Uterus (tissue), 3 donors: ENCODE measurements at regions not wholly inside any gene's neighbourhood (a gene's known extent, or its start where the extent isn't known, plus 50 kb on each side); places are given as distances from the start of the nearest gene placed in this dataset.

Experiments used
- DNase-seq, 2 donors: peaks; one replicate each; pipeline ENCODE4 v3.0.0-alpha.2; 2019 to 2020
- H3K27ac ChIP-seq, 2 donors: fragments of 200-600 bp; sonication (generic); 1 replicate in 1 of 2; 2 replicates in 1 of 2; pipeline ENCODE4 v1.5.1; 2016 to 2018
- H3K27me3 ChIP-seq, 2 donors: fragments of 200-600 bp; sonication (generic); one replicate each; pipeline ENCODE4 v1.5.1; 2018 to 2019; ENCODE audit warnings: control low read depth in 1 of 2
- H3K36me3 ChIP-seq, 2 donors: fragments of 200-600 bp; sonication (generic); one replicate each; pipeline ENCODE4 v1.5.1; 2019; ENCODE audit warnings: control low read depth in 1 of 2
- H3K4me1 ChIP-seq, 2 donors: fragments of 200-600 bp; sonication (generic); one replicate each; pipeline ENCODE4 v1.5.1; 2018 to 2019; ENCODE audit warnings: control low read depth in 1 of 2
- H3K4me3 ChIP-seq, 2 donors: fragments of 200-600 bp; sonication (generic); 1 replicate in 1 of 2; 2 replicates in 1 of 2; pipeline ENCODE4 v1.5.1; 2018 to 2019; ENCODE audit warnings: mild to moderate bottlenecking in 1 of 2
- H3K9me3 ChIP-seq, 2 donors: fragments of 200-600 bp; sonication (generic); one replicate each; pipeline ENCODE4 v1.5.1; 2019; ENCODE audit warnings: control low read depth in 1 of 2
- POLR2A ChIP-seq, 2 donors: fragments of 450-650 bp; IDR thresholded peaks; one replicate each; pipeline ENCODE4 v1.6.1; 2016; ENCODE audit warnings: antibody characterized with exemption in 2 of 2, mild to moderate bottlenecking in 1 of 2, moderate library complexity in 1 of 2
- intact Hi-C: fragments of 100-400 bp; cut with DNase I; formaldehyde crosslinking; loops from one replicate; pipeline ENCODE4 v1.15.1; 2023; ENCODE audit warnings: low total_unique reads
- TF ChIP-seq, protein P1 (sequence below), 4 experiments: fragments of 200-600 bp in 2 of 4; fragments of 450-650 bp in 2 of 4; sonication (generic) in 2 of 4; IDR thresholded peaks; one replicate each; pipeline ENCODE4 v1.5.1; 2016 to 2019; ENCODE audit warnings: antibody characterized with exemption in 4 of 4, mild to moderate bottlenecking in 2 of 4, moderate library complexity in 1 of 4
- donor health status: DM: yes; HTN: yes; CAD: no.

DNA sequence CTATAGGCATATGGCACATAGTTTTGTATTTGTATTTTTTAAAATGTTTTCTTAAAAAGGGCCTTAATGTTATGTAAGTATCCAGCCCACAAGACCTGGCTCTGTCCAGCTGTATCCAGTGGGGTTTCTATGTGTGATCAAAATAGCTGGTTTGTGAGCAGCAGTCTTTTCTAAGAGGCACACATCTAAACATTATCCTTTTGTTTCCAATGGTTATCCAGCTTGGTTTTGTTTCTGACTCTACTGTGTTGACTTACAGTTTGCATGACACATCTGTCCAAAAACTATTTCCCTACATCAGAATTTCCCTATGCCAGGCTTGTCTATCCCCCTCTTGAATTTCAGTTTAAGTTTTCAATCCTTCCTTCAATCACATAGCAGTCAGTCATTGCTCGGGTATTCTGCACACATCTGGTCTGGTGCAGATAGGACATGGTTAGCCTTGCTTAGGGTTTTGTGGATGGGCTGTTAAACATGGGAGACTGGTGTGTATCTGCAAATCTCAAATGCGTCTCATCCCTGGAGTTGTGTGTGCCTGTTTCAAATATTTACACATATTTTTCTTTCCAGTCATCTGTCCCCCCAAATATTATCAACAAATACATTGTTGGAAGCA lies 104.2 kb downstream of the SAMD9 start:
- Histone ChIP-seq H3K9me3 (no peaks in the 10 kb centered on the region), H3K36me3 (no peaks in the 10 kb centered on the region), H3K4me1 (peaks cover 0 to 7% of the 10 kb centered on the region in 2 donors), H3K27me3 (no peaks in the 10 kb centered on the region), H3K4me3 (no peak overlapping the region), H3K27ac (no peak overlapping the region)
- TF ChIP-seq, protein P1, sequence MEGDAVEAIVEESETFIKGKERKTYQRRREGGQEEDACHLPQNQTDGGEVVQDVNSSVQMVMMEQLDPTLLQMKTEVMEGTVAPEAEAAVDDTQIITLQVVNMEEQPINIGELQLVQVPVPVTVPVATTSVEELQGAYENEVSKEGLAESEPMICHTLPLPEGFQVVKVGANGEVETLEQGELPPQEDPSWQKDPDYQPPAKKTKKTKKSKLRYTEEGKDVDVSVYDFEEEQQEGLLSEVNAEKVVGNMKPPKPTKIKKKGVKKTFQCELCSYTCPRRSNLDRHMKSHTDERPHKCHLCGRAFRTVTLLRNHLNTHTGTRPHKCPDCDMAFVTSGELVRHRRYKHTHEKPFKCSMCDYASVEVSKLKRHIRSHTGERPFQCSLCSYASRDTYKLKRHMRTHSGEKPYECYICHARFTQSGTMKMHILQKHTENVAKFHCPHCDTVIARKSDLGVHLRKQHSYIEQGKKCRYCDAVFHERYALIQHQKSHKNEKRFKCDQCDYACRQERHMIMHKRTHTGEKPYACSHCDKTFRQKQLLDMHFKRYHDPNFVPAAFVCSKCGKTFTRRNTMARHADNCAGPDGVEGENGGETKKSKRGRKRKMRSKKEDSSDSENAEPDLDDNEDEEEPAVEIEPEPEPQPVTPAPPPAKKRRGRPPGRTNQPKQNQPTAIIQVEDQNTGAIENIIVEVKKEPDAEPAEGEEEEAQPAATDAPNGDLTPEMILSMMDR (IDR thresholded peaks at IDR 0.05), result no peak
- no peak for TF ChIP-seq POLR2A (IDR thresholded peaks at IDR 0.05)
- no peak for DNase-seq
- intact Hi-C loops, result no loop called here

DNA sequence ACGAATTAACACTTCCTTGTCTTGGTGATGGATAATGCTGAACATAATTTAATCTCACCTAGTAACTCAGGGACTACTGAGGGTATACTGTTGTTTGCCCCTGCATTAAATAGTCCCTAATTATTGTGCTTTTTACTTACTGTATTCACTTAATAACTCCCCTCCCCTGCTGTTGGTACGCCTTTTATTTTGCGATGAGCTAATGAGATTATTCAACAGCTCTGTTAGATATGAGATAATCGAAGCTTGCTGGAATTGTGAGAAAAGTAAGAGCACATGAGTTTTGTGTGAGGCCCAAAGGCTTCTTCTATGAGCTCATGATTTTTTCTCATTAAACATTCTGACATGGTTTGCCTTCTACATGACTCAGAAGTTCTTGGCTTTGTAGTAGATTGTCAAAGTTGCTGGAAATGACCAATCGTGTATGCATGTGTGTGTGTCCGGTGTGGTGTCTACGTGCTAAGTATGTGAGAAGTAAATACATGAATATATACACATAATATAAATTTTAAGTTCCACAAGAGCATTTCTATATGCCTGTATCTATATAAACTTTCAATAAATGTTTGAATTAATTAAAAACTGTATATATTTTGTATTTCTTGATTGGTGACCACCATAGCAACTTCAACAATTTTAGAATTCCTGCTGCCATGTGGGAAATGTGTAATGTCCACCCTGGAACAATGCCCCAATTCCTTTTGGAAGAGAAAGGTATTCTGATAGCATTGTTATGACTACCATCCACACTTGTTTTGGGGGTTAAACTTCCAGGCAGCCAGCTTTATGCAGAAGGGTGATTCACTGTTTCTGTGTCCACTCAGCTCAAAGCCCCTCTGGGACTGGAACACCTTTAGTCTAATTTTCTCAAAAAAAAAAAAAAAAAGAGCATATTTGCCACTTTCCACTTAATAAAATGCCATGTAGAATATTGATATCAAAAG lies 106.2 kb downstream of the SAMD9 start:
- intact Hi-C loops, result no loop called here

DNA sequence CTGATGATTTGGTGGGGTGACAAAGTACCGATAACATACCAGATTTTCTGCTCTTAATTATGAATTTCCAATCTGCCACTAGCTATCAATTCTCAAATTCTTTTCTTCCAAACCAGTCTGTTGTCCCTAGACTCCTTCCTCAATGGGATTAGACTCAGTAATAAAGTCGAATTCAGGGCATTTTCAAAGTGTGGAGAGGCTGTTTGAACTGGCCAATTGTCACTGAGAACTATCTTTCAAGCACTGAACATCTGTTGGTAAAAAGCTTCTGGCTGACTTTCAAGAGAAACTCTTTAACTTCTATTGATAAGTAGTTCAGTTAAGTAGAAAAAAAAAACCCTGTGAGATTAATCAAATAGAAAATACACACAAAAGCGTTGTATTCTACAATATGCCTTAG lies 108.9 kb downstream of the SAMD9 start:
- Histone ChIP-seq H3K27me3 (no peaks in the 10 kb centered on the region), H3K9me3 (no peaks in the 10 kb centered on the region), H3K36me3 (no peaks in the 10 kb centered on the region), H3K4me3 (no peak overlapping the region), H3K4me1 (no peaks in the 10 kb centered on the region), H3K27ac (no peak overlapping the region)
- TF ChIP-seq, protein P1 (IDR thresholded peaks at IDR 0.05), result no peak
- no peak for TF ChIP-seq POLR2A (IDR thresholded peaks at IDR 0.05)
- DNase-seq, result no peak
- intact Hi-C loops, result no loop called here

More for the DNA sequence above, 106.2 kb downstream of the SAMD9 start:
- TF ChIP-seq, protein P1 (IDR thresholded peaks at IDR 0.05), result no peak
- no peak for TF ChIP-seq POLR2A (IDR thresholded peaks at IDR 0.05)
- Histone ChIP-seq H3K27me3 (no peaks in the 10 kb centered on the region), H3K27ac (no peak overlapping the region), H3K4me1 (peaks cover 0 to 7% of the 10 kb centered on the region in 2 donors), H3K4me3 (no peak overlapping the region), H3K36me3 (no peaks in the 10 kb centered on the region), H3K9me3 (no peaks in the 10 kb centered on the region)
- DNase-seq, result no peak

DNA sequence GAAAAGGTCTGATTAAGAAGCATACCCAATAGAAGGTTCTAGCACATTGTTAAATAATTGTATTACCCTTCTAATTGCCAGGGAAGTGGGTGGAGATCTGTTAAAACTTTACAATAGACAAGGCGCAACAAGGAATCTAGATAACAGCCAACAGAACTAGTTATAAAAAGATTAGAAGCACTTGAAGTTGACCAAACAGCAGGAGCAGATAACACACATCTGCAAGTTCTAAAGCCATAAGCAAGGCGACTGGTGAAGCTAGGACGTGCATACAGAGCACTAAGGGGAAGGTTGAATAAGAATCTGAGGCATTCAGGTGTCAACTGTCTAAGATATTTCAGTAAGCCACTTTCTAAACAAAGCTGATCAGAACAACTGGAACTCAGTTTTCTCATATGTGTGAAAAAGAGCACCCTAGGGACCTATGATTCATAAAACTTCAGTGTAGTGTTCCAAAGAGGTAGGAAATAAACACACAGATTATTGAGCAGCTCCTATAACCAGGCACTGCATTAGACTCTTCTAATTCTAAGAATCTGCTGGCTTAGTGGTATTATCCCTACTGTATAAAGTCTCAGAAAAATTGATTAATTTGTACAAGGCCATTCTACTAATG lies 111.2 kb downstream of the SAMD9 start:
- intact Hi-C loops, result no loop called here
- DNase-seq, result no peak
- H3K27ac ChIP-seq, result no peak overlapping the region
- H3K27me3 ChIP-seq, result no peaks in the 10 kb centered on the region
- no peaks in the 10 kb centered on the region for H3K9me3 ChIP-seq
- no peaks in the 10 kb centered on the region for H3K4me1 ChIP-seq
- TF ChIP-seq, protein P1 (IDR thresholded peaks at IDR 0.05), result no peak
- no peak for TF ChIP-seq POLR2A (IDR thresholded peaks at IDR 0.05)
- no peak overlapping the region for H3K4me3 ChIP-seq
- H3K36me3 ChIP-seq, result no peaks in the 10 kb centered on the region

DNA sequence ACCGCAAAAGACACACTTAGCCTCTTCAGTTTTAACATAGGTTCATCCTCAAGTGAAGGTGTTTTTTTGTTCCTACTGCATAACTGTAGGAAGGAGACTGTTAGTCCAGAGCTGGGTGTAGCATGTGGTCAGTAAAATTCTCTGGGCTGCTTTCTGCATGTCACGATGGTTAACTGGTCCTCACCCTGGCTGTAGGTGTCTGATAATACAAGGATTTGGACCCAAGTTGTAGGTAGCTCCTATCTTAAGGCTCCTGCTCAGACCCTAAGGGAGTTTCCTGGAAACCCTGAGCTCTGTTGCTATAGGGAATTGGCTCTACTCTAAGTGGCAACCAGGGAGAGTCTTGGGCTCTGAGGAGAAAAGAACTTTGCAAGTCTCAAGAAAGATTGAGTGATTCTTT lies 112.9 kb downstream of the SAMD9 start:
- Histone ChIP-seq H3K27me3 (no peaks in the 10 kb centered on the region), H3K4me1 (no peaks in the 10 kb centered on the region), H3K36me3 (no peaks in the 10 kb centered on the region), H3K9me3 (no peaks in the 10 kb centered on the region), H3K27ac (no peak overlapping the region), H3K4me3 (no peak overlapping the region)
- intact Hi-C loops, result no loop called here
- no peak for DNase-seq
- TF ChIP-seq, protein P1 (IDR thresholded peaks at IDR 0.05), result no peak
- TF ChIP-seq POLR2A (IDR thresholded peaks at IDR 0.05), result no peak
